NCI-H524 treated with DMSO at 0.1 percent for 48 hours (cell line): ENCODE measurements at regions not wholly inside any gene's neighbourhood (a gene's known extent, or its start where the extent isn't known, plus 50 kb on each side); places are given as distances from the start of the nearest gene placed in this dataset.
"Not testable (repeated sequence)": the region's sequence is repeated elsewhere in the genome, so short reads cannot be mapped to it uniquely, and the experiment has no call there.

Experiments used
- DNase-seq: peaks from one replicate; lab custom pipeline; 2025; lab: John Stamatoyannopoulos, UW

- no peak for DNase-seq
These were observed 665.2 kb downstream of the DIPK2A start for GRCh38 chr3:144636833-144637232.

- no peak for DNase-seq
These were observed 666.4 kb downstream of the DIPK2A start for GRCh38 chr3:144638009-144638408.

GRCh38 chr3:144643771-144644198 is 672.2 kb downstream of the DIPK2A start:
- no peak for DNase-seq

- DNase-seq = no peak
These were observed 673.7 kb downstream of the DIPK2A start for GRCh38 chr3:144645300-144645699.

GRCh38 chr3:144650380-144650779 is 678.8 kb downstream of the DIPK2A start:
- no peak for DNase-seq

- no peak for DNase-seq
These were observed 681.0 kb downstream of the DIPK2A start for GRCh38 chr3:144652573-144652972.

- DNase-seq = no peak
These were observed 683.8 kb downstream of the DIPK2A start for GRCh38 chr3:144655423-144655822.

- no peak for DNase-seq
These were observed 688.6 kb downstream of the DIPK2A start for GRCh38 chr3:144660186-144660585.

GRCh38 chr3:144662729-144663128 is 691.1 kb downstream of the DIPK2A start:
- no peak for DNase-seq

- DNase-seq = no peak
These were observed 692.1 kb downstream of the DIPK2A start for GRCh38 chr3:144663456-144664436.

- DNase-seq = no peak
These were observed 694.0 kb downstream of the DIPK2A start for GRCh38 chr3:144665567-144666053.

GRCh38 chr3:144670571-144670970 is 698.9 kb downstream of the DIPK2A start:
- no peak for DNase-seq

- DNase-seq = no peak
These were observed 705.5 kb downstream of the DIPK2A start for GRCh38 chr3:144677103-144677502.

GRCh38 chr3:144683065-144683464 is 711.4 kb downstream of the DIPK2A start:
- no peak for DNase-seq

- no peak for DNase-seq
These were observed 716.2 kb downstream of the DIPK2A start for GRCh38 chr3:144687862-144688261.

- DNase-seq = peak; percentile 59
These were observed 720.9 kb downstream of the DIPK2A start for GRCh38 chr3:144692488-144692887.

GRCh38 chr3:144708437-144708836 is 736.8 kb downstream of the DIPK2A start:
- DNase-seq = no peak

GRCh38 chr3:144737281-144737680 is 765.7 kb downstream of the DIPK2A start:
- DNase-seq = no peak

- DNase-seq = no peak
These were observed 771.6 kb downstream of the DIPK2A start for GRCh38 chr3:144743225-144743668.

- no peak for DNase-seq
These were observed 772.9 kb downstream of the DIPK2A start for GRCh38 chr3:144744473-144744872.

- no peak for DNase-seq
These were observed 775.0 kb downstream of the DIPK2A start for GRCh38 chr3:144746631-144747030.

GRCh38 chr3:144749536-144750253 is 778.1 kb downstream of the DIPK2A start:
- not testable (repeated sequence) for DNase-seq
